Hepatic stellate cell (primary cell): ENCODE measurements at regions not wholly inside any gene's neighbourhood (a gene's known extent, or its start where the extent isn't known, plus 50 kb on each side); places are given as distances from the start of the nearest gene placed in this dataset.
"Not testable (repeated sequence)": the region's sequence is repeated elsewhere in the genome, so short reads cannot be mapped to it uniquely, and the experiment has no call there.

Source experiments
- DNase-seq: peaks from one replicate; pipeline ENCODE4 v3.0.0; 2011; ENCODE audit warnings: low spot score

DNA sequence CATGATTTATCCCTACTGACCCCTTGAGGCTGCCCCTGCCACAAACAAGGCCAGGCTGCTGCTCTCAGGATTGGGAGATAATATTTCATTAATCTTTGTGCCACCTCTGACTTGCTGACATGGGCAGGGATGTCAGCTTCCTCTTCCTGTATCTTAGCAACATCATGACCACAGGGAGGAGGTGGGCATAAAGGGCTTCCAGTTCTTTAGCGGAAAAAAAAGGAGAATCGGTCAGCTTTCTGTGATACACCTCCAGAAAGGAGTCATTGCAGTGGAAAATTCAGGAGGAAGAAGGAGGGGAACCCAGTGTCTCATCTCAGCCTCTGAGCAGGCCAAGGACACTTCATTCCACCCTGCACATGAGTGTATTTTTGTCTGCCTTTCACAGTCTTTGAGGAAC, 206.8 kb upstream of the SDK2 start:
- no peak for DNase-seq

DNA sequence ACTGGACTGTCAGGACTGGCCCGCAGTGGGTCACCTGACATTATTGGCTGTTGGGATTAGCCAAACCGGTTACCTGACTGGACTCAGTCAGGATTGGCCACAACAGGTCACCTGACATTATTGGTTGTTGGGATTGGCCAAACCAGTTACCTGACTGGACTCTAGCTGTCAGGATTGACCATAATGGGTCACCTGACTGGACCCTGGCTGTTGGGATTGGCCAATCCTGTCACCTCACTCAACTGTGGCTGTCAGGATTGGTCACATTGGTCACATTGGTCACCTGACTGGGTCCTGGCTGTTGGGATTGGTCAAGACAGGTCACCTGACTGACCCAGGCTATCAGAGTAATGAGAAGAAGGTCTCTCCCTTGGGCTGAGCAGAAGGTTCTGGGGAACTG, 207.7 kb upstream of the SDK2 start:
- no peak for DNase-seq

DNA sequence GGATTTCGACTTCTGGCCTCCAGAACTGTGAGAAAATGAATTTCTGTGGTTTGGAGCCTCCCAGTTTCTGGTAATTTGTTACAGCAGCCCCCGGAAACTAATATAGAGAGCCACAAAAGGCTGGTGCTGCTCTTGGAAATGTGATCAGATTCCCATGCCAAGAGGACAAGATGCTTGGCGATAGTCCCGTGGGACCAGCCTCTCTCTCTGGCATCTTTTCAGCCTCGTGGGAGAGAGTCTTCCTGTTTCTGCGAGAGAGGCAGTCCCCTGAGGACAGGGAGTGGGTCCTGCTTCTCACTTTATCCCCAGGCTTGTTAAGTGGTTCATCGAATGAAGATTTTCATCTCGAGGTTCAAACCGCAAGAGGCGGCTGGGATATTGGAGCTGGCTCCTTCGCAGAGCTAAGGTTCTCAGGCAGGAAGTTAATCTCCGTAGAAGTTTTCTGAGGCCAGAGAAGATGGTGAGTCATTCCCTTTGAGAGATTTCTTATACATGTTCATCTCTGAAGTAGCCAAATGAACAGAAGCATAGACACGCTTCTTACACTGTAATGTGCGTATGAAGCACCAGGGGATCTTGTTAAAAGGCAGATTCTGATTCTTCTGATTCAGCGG, 211.6 kb upstream of the SDK2 start:
- DNase-seq, result no peak

DNA sequence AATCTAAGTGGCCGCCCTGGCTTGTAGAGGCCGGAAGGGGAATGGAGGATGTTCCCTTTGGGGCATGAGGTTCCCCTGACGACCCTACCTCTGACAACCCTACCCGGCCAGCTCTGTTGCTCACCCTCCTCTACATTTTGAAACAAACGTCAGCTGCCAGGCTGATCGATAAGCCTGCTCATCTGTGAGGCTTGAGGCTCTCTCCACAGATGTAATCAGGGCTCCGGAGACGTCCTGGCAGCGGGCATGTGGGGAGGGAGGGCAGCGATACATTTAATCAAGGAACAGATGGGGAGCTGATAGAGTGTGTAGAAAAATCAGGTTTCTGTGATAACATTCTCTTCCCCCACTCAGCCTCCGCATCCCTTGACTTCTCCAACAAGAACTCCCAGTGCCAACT, 212.3 kb upstream of the SDK2 start:
- DNase-seq, result no peak

DNA sequence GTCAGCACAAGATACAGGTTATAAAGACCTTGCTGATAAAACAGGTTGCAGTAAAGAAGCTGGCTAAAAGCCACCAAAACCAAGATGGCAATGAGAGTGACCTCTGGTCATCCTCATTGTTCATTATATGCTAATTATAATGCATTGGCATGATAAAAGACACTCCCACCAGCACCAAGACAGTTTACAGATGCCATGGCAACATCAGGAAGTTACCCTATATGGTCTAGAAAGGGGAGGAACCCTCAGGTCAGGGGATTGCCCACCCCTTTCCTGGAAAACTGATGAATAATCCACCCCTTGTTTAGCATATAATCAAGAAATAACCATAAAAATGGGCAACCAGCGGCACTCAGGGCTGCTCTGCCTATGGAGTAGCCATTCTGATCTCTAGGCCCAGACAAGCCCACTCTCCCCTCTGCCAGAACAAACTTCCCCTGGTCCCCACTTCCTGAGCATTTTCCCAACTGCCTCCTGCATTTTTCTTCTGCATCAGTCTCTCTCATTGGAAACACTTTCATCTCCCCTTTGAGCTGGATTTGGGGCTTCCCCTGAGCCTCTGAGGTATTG, 215.3 kb upstream of the SDK2 start:
- DNase-seq, result not testable (repeated sequence)

DNA sequence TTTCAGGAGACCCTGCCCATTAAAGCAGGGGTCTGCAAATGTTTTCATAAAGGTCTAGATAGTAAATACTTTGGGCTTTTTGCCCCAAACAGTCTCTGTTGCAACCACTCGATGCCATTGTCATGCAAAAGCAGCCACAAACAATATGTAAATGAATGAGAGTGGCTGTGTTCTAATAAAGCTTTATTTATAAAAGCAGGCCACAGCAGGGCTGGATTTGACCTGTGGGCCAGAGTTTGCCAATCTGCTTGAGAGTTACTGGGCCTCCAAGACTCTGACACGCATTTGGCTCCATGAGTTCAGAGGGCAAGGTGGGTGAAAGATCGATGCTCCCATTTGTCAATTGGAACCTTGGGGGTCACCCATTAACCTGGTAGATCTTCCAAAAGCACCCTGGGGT, 217.3 kb upstream of the SDK2 start:
- DNase-seq, result no peak

DNA sequence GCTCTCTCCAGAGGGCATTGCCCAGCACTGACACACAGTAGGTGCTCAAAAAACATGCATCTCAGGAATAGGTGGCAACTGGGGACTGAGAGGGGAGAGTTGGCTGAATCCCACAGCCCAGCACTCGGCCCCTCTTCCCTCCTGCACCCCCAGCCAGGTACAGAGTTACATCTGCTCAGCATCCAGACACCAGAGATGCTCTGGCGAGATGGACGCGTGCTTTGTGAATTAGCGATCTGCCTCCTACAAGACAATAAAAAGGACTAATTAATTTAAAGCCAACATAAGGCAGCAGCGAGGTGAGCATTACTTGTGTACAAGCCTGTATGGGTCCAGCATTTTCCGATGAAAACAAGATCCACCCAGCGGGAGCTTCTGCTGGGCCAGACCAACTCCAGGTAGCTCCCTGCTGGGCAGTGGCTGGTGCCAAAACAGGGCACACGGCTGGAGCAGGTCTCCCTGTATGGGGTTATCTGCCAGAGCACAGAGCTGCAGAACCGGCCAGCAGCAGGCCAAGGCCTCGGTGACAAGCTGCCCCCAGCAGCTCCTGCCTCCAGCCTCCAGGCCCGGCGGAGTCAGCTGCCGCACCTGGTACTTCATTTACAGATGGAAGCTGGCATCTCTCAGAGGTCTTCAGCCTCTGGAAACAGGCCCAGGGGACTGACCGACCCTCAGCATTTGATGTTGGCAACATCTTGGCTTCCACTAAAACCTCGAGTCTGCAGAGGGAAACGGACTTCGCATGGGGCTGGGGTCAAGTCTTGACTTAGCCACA, 219.7 kb upstream of the SDK2 start:
- DNase-seq, result no peak

DNA sequence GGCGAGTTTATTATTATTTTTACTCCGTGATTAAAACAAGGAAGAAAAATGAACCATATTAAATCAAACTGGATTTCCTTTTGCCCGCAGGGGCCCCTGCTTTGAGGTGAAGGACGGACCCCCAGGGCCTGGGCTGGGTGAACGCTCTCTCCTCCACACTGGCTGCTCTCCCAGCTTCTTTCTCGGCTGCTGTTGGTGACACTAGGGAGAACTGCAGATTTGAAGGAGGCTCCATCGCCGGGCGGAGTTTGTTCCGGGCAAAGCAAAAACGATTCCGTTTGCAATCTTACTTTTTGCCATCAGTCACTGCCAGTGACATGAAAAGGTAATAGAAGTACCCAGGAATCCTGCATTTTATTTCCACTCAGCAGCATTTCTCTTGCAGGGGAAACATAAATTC, 221.6 kb upstream of the SDK2 start:
- DNase-seq, result no peak

DNA sequence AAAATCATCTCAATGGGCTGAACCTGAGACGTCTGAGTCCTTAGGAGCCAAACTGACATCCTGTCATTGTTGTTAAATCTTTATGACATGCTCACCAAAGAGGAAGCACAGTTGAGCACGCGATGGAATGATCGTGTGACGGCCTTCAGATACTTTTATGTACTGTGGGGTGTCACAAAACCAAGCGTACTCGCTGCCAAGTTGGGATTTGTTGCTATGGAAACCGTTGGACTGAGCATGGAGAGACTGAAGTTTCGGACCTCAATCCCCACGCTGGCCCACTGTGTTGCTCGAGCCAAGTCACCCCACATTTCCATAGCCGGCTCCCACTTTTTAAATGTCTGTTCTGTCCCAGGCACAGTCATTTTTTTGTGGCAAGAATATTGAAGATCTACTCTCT, 222.8 kb upstream of the SDK2 start:
- DNase-seq, result no peak

DNA sequence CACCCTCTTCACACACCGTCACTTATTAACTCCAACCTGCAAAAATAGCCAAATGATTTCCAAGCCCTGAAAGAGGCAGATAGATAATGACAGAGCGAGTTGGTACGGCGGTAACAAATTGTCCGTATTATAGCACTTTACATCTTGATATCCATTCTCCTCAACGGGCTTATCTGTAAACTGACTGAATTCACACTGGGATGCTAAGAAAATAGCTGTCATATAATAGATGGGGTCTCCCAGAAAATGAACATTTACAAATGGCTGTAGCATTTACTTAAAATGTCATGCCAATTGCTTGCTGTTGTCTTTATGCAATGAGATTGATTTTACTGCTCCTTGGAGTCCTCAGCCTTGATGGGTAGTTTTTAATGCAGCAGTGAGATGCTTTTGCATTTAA, 225.8 kb upstream of the SDK2 start:
- DNase-seq, result no peak

DNA sequence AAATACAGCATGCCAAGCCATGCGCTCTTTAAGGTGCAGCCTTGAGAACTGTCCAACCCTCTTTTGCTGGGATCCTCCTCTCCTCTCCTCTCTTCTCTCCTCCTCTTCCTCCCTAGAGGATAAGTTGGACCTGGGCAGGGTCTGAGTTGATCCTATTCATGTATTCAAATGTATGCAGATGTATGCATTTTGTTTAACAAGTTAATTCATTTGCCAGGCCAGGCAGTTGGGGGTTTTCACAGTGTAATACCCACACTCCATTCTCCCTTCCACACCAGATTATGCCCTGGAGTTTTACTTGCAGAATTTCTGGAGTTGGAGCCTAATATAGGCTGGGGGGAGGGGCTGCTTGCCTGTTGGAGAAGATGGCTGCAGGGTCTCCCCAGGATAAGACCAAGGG, 226.2 kb upstream of the SDK2 start:
- no peak for DNase-seq

DNA sequence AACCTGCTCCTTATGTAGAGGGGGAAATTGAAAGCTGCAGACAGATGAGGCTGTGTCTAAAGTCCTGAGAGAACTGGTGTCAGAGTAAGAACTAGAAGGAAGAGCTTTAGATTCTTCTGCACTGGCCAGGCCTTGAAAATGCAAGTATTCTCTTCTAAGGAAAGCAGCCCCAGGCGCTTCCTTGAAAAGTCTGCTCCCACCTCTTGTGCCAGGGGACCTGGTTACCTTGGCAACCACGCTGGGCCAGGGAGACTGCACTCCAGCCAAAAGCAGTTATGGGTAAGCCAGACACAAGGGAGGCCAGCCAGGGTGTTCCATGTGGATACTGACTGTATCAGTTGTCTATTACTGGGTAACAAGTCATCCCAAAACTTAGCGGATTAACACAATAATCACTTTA, 228.6 kb upstream of the SDK2 start:
- DNase-seq, result no peak

DNA sequence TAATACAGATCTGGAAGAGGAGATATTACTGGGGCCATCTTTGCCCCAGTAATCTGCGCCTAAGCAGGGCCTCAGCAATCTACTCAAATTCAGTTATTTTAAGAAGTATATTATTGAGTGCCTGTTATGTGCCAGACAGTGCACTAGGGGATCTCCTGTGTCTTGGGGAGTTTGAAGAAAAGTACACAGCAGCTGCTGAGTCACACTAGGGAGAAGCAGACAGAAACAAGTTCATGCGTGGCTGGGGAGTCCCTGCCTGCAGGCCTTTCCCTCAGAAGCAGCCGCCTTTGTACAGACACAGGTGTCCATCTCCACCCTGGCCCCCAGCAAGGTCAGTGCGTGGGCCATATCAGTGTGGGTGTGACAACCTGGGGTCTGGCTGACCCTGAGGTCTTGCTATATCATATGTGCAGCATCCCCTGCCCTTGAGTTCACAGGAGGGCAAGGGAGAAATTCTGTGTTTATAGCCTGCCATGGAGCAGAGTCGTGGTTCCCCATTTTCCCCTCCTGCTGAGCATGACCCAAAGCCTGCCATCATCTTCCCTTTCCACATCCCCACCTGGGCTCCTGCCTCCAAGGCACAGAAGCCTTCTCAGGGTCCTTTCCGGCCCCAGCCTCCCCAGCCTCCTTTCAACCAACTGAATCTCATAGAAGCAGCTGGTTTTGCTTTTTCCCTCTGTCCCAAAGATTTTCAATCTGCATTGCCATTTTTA, 229.9 kb upstream of the SDK2 start:
- DNase-seq, result no peak

DNA sequence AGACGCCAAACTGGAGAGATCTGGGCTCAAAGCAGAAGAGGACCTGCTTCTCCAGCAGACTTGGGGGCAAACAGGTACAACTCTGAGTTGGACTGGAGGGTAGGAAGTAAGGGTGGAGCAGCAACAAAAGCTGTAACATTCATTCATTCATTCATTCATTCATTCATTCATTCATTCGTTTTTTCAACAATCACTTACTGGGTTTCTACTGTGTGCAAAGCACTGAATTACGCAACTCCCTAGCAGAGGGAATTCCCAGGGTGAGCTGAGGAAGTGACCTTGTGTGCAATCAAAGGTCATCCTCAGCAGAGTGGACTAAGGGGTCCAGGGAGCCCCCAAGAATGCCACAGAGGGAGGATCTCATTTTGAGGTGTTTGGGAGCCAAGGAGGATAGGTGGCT, 231.1 kb upstream of the SDK2 start:
- DNase-seq, result no peak

DNA sequence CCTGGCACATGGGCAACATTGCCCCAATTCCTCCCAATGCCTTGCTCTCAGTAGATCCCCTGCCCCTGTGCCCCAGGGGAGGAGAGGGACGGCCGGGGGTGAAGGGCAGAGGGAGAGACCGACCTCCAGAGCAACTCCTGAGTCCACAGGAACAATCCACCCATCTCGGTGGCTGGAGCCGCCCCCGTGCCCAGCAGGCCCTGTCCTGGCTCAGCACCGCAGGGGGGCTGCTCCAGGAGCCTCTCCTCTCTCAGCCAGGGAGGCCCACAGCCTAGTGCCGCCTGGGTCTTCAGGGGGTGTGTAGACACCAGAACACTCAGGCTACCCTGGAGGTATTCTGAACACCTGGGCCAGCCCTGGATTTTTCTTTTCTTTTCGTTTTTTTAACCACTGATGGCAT, 233.7 kb upstream of the SDK2 start:
- DNase-seq, result no peak

DNA sequence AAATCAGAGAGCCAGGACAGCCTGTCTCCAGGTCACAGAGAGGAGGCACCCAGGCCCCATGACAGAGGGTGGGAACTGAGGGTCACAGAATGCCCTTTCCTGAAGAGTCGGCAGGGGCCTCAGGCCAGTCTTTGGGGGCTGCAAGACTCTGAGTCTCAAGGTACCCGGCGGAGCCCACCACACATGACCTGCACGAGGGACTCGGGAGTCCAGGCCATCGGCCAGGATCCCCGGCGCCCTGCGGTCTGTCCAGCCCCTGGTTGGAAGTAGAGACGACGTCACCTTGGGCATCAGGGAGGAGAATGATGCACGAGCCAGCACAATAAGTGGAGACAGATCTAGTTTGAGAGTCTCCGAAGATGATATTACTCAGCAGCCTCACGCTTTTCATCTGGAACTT, 234.7 kb upstream of the SDK2 start:
- DNase-seq, result no peak

DNA sequence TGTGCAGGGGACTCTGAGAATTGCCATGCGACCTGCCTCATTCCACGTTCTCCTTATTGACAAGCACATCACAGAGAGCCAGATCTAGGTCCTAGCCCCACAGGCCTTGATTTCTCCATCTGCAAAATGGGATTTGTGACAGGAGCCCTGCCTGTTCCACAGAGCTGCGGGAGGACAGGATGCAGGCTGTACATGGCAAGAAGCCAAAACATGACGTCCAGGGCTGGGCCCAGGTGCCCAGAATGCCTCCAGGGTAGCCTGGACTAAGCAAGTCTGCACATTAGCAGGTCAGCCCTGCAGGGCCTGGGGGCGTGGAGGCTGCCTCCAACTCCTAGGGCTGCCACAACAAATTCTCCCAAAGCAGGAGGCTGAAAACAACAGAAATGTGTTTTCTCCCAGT, 235.7 kb upstream of the SDK2 start:
- no peak for DNase-seq

DNA sequence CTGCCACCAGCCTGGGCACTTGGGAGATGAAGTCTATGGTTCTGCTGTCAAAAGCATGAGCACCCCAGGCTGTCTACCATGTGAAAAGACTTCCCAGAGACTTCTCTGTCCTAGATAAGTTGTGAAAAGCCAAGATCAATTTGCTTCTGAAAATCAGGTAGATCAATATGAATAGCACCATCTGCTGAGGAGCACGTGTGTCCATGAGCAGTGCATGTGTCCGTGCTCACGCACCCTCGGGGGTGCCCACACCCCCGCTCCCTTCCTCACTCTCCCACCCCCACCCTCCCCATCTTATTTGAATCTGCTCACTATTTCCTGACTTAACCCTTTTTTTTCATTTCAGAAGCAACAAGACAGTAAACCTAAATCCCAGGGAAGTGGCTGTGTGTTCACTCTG, 238.3 kb upstream of the SDK2 start:
- DNase-seq, result no peak

DNA sequence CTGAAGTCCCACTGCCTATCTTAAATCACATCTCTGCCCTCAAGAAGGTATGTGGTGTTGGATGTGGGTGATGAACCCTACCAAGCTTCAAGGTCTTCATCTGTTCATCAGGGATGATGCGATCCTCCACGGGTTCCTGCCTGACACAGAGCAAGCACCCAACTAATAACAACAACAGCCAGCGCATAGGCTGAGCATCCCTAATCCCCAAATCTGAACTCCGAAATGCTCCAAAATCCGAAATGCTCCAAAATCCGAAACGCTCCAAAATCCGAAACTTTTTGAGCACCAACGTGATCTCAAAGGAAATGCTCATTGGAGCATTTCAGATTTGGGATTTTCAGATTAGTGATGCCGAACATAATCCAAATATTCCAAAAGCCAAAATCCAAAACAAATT, 238.9 kb upstream of the SDK2 start:
- no peak for DNase-seq

DNA sequence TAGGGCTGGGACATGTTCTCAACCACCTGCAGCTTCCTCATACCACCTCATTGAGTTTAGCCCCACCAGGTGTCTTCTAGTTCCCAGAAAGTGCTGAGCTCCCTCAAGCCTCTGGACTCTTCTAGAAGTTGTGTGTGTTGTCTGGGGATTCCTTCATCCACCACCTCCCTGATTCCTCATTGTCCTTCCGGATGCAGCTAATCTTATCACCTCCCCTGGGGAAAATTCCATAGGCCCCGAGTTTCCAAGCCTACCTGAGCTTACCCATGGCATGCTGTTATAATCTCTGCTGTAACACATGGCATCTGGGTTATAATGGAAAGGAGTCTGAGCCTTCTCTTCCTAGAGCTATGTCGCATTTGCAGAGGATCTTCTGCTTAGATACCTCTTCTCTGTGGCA, 243.5 kb upstream of the SDK2 start:
- DNase-seq, result no peak

DNA sequence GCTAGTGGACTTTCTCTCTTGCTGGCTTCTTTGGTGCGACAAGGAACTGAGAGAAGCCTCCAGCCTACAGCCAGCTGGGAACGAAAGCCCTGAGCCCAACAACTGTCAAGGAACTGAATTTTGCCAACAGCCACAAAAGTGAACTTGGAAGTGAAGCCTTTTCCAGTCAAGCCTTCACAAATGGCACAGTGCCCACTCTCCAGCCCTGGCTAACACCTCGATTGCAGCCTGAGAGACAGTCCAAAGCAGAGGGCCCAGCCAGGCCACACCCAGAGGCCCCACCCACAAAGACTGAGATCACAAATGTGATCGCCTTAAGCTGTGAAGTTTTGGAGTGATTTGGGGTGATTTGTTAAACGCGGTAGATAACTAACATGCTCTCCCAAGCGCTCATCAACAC, 244.6 kb upstream of the SDK2 start:
- DNase-seq, result no peak

DNA sequence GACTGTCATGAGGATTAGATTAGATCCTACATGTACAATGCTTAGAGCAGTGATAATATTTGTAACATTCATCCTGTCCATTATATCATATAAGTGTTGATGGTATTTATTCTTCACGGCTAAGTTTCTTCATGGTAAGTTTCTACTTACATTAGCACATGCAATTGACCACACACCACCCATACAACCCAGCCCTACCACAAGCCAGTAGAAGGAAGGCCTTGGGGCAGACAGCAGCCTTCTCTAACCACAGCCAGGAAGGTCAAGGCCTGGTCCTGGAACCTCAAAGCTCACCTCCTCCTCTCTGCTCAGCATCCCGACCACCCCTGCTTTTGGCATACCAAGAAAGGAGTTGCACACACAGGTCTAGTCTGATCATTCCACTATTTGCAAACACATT, 245.2 kb upstream of the SDK2 start:
- DNase-seq, result no peak

DNA sequence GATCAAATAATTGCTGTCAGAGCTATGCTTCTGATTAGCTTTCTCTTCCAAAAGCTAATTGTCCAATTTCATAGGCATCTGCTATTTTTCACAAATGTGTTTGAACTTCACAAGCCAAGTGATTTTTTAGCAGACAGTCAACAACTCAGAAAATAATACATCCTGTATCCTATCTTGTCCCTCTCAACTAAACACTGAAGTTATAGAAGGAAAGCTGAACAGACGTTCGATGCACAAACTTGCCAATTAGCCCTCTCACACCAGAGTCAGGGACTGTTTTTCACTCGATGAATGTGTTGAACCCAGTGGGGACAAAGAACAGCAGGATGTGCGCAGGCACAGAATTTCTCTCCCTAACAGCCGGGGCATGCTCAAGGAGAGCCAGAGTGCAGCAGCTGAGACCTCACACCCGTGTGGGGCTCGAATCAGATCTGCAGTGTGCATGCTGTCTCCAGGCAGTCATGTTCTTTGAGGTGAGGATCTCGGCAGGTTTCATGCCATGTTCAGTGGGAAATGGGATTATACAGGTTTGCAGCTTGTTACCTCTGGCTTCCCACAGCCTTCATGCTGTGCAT, 246.7 kb upstream of the SDK2 start:
- DNase-seq, result no peak
